ENCODE measurements at regions not wholly inside any gene's neighbourhood (a gene's known extent, or its start where the extent isn't known, plus 50 kb on each side); places are given as distances from the start of the nearest gene placed in this dataset.

DNA sequence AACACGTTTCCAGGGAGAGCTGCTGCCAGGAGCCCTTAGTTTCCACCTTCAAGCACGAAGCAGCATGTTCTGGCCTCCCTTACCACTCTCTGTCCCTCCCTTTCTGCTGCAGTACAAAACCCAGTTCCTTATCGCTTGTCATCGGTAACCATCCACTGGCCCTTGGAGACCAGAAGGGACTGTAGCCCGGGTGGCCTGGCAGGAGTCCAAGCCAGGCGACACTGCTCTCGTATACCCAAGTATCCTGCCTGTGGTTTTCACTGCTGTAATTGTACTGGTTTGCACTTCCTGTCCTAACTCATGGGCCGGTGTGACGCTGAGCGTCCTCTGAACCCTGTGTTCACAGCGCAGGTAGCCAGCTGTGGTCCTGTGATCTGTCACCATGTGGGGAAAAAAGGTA is 81.1 kb downstream of the MAF start (continued):
- TF ChIP-seq, protein P1, sequence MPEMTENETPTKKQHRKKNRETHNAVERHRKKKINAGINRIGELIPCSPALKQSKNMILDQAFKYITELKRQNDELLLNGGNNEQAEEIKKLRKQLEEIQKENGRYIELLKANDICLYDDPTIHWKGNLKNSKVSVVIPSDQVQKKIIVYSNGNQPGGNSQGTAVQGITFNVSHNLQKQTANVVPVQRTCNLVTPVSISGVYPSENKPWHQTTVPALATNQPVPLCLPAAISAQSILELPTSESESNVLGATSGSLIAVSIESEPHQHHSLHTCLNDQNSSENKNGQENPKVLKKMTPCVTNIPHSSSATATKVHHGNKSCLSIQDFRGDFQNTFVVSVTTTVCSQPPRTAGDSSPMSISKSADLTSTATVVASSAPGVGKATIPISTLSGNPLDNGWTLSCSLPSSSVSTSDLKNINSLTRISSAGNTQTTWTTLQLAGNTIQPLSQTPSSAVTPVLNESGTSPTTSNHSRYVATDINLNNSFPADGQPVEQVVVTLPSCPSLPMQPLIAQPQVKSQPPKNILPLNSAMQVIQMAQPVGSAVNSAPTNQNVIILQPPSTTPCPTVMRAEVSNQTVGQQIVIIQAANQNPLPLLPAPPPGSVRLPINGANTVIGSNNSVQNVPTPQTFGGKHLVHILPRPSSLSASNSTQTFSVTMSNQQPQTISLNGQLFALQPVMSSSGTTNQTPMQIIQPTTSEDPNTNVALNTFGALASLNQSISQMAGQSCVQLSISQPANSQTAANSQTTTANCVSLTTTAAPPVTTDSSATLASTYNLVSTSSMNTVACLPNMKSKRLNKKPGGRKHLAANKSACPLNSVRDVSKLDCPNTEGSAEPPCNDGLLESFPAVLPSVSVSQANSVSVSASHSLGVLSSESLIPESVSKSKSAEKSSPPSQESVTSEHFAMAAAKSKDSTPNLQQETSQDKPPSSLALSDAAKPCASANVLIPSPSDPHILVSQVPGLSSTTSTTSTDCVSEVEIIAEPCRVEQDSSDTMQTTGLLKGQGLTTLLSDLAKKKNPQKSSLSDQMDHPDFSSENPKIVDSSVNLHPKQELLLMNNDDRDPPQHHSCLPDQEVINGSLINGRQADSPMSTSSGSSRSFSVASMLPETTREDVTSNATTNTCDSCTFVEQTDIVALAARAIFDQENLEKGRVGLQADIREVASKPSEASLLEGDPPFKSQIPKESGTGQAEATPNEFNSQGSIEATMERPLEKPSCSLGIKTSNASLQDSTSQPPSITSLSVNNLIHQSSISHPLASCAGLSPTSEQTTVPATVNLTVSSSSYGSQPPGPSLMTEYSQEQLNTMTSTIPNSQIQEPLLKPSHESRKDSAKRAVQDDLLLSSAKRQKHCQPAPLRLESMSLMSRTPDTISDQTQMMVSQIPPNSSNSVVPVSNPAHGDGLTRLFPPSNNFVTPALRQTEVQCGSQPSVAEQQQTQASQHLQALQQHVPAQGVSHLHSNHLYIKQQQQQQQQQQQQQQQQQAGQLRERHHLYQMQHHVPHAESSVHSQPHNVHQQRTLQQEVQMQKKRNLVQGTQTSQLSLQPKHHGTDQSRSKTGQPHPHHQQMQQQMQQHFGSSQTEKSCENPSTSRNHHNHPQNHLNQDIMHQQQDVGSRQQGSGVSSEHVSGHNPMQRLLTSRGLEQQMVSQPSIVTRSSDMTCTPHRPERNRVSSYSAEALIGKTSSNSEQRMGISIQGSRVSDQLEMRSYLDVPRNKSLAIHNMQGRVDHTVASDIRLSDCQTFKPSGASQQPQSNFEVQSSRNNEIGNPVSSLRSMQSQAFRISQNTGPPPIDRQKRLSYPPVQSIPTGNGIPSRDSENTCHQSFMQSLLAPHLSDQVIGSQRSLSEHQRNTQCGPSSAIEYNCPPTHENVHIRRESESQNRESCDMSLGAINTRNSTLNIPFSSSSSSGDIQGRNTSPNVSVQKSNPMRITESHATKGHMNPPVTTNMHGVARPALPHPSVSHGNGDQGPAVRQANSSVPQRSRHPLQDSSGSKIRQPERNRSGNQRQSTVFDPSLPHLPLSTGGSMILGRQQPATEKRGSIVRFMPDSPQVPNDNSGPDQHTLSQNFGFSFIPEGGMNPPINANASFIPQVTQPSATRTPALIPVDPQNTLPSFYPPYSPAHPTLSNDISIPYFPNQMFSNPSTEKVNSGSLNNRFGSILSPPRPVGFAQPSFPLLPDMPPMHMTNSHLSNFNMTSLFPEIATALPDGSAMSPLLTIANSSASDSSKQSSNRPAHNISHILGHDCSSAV (CRISPR knock-in tag; IDR thresholded peaks at IDR 0.05; ENCODE audit: borderline replicate concordance) = no peak
- TF ChIP-seq RBFOX2 (IDR thresholded peaks at IDR 0.05; ENCODE audit: low read depth, low read length) (no peak), NR2F1 (CRISPR knock-in tag; IDR thresholded peaks at IDR 0.05) (no peak), NR1H2 (CRISPR knock-in tag; IDR thresholded peaks at IDR 0.05; ENCODE audit: borderline replicate concordance, low read depth) (no peak)

DNA sequence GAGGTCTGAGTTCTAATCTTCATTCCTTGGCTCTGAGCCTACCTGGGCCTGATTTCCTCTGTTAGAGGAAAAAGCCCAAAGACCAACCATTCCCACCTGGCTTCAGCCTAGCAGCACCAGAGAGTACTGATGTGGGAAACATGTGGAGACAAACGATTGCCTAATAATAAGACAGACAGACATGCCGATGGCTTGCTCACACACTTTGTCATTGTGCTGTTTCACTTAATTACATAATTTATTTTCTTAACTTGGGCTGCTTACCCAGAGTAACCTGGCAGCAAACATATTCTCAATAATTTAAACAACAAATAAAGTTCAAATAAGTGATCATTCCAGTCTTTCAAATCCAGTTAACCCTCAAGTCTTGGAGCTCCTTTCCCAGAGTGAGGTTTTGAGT is 83.4 kb downstream of the MAF start:
- 40% methylated on average over 2 of the region's 2 CpGs for WGBS (ENCODE audit: low lambda C conversion rate)
- no peak for DNase-seq (ENCODE audit: low spot score)
- Histone ChIP-seq H3K79me2 (ENCODE audit: insufficient read depth, low read length) (no peaks in the 10 kb centered on the region), H3K4me3 (replicated peaks in 1 of 3; ENCODE audit: insufficient read depth in 1 of 3, low read depth in 2 of 3, low read length in 3 of 3) (no peak overlapping the region), H3K4me1 (ENCODE audit: insufficient read depth, low read length) (no peaks in the 10 kb centered on the region), H2AFZ (ENCODE audit: low read length) (no peak overlapping the region), H3K4me2 (ENCODE audit: low read depth, low read length) (no peak overlapping the region), H3K9ac (ENCODE audit: insufficient read depth, low read depth, low read length) (no peak overlapping the region), H3K9me3 (ENCODE audit: low read length) (no peaks in the 10 kb centered on the region), H3K27me3 (ENCODE audit: control insufficient read depth in 1 of 2, insufficient read depth in 2 of 2, low read length in 2 of 2) (peaks cover 2 to 14% of the 10 kb centered on the region in 2 experiments; a peak in 3 of 5 replicates), H4K20me1 (ENCODE audit: insufficient read depth, low read length) (no peaks in the 10 kb centered on the region), H3K27ac (ENCODE audit: extremely low read length, insufficient read depth, low read length) (no peak overlapping the region), H3K36me3 (replicated peaks in 1 of 2; ENCODE audit: control insufficient read depth in 1 of 2, insufficient read depth in 2 of 2, low read length in 2 of 2) (no peaks in the 10 kb centered on the region)
- BruUV-seq (replicated peaks) = no TSS peak
- ATAC-seq = no peak
- FAIRE-seq = no peak
- intact Hi-C loops (cut with micrococcal nuclease; ENCODE audit: unreplicated experiment) (no loop called here), in situ Hi-C loops (cut with HindIII; ENCODE audit: extremely low pct_ligation_motif_present, low pct_unique_long_range_greater_than_20kb) (no loop called here)
- POLR2A ChIA-PET = no interaction called here
- CTCF ChIA-PET (ENCODE audit: low intra/inter-chr PET ratio, low total read pairs) = no interaction called here
- no peak for TF ChIP-seq PCBP1 (IDR thresholded peaks at IDR 0.05; ENCODE audit: borderline replicate concordance, low read depth, low read length)
- TF ChIP-seq ZNF790 (CRISPR knock-in tag; IDR thresholded peaks at IDR 0.05; ENCODE audit: borderline replicate concordance) = no peak
- TF ChIP-seq MYNN (CRISPR knock-in tag; IDR thresholded peaks at IDR 0.05; ENCODE audit: low read depth) = no peak
- TF ChIP-seq, protein P2, sequence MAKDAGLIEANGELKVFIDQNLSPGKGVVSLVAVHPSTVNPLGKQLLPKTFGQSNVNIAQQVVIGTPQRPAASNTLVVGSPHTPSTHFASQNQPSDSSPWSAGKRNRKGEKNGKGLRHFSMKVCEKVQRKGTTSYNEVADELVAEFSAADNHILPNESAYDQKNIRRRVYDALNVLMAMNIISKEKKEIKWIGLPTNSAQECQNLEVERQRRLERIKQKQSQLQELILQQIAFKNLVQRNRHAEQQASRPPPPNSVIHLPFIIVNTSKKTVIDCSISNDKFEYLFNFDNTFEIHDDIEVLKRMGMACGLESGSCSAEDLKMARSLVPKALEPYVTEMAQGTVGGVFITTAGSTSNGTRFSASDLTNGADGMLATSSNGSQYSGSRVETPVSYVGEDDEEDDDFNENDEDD (CRISPR knock-in tag; IDR thresholded peaks at IDR 0.05; ENCODE audit: borderline replicate concordance) = no peak
- TF ChIP-seq, protein P3, sequence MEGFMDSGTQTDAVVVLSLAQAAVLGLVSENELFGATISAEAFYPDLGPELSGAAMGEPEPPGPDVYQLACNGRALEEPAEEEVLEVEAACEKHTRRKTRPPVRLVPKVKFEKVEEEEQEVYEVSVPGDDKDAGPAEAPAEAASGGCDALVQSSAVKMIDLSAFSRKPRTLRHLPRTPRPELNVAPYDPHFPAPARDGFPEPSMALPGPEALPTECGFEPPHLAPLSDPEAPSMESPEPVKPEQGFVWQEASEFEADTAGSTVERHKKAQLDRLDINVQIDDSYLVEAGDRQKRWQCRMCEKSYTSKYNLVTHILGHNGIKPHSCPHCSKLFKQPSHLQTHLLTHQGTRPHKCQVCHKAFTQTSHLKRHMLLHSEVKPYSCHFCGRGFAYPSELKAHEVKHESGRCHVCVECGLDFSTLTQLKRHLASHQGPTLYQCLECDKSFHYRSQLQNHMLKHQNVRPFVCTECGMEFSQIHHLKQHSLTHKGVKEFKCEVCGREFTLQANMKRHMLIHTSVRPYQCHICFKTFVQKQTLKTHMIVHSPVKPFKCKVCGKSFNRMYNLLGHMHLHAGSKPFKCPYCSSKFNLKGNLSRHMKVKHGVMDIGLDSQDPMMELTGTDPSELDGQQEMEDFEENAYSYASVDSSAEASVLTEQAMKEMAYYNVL (CRISPR knock-in tag; IDR thresholded peaks at IDR 0.05; ENCODE audit: borderline replicate concordance) = no peak
